Bronchial epithelial cell (primary cell): ENCODE measurements at regions not wholly inside any gene's neighbourhood (a gene's known extent, or its start where the extent isn't known, plus 50 kb on each side); places are given as distances from the start of the nearest gene placed in this dataset.
A peak's percentile ranks its signal among the peaks of the same experiment; 100 is the strongest.

Experiments
- DNase-seq: peaks from one replicate; pipeline ENCODE4 v3.0.0-alpha.2; 2010; ENCODE audit warnings: low read depth
- FAIRE-seq: peaks from 2 replicates; lab custom pipeline; 2011; peaks lifted over from hg19 to GRCh38; lab: Jason Lieb, UNC
- H3K27me3 ChIP-seq: 2 replicates; pipeline ENCODE4 v1.5.1; 2011; ENCODE audit warnings: low read length; ENCODE audit not compliant: control insufficient read depth, insufficient read depth
- H3K36me3 ChIP-seq: 2 replicates; pipeline ENCODE4 v1.5.1; 2011; ENCODE audit warnings: low read length; ENCODE audit not compliant: control insufficient read depth, insufficient read depth
- H3K4me3 ChIP-seq: 2 replicates; pipeline ENCODE4 v1.5.1; 2011; ENCODE audit warnings: mild to moderate bottlenecking, low read depth, low read length, control low read depth
- CTCF ChIP-seq: IDR thresholded peaks from 2 replicates; pipeline ENCODE4 v1.5.1; 2011; ENCODE audit warnings: mild to moderate bottlenecking, moderate library complexity, low read length, control low read depth, inconsistent platforms; ENCODE audit not compliant: insufficient read depth, severe bottlenecking

GRCh38 chr18:28412521-28412920 lies 235.6 kb upstream of the CDH2 start:
- TF ChIP-seq CTCF, result no peak
- Histone ChIP-seq H3K4me3 (no peak overlapping the region), H3K36me3 (no peaks in the 10 kb centered on the region), H3K27me3 (no peaks in the 10 kb centered on the region)
- FAIRE-seq (no peak), DNase-seq (no peak)

DNA sequence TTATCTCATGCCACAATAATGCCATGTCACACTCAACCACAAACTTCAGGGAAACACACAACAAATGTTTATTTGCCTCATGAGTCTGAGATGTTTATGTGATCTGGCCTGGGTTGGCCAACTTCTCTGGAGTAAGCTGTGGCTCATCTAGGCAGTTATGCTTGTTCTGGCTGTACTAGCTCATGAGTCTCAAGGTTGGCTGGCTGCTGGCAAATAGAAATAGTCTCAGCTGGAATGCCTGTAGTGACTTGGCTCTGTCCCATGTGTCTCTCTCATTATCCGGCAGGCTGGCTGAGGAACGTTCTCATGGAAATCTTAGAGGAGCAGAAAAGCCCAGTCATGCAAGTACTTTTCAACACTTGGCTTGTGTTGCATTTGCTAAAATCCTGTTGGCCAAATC lies 234.9 kb upstream of the CDH2 start:
- FAIRE-seq, result no peak
- H3K36me3 ChIP-seq, result no peaks in the 10 kb centered on the region
- TF ChIP-seq CTCF, result no peak
- H3K27me3 ChIP-seq, result no peaks in the 10 kb centered on the region
- DNase-seq, result peak; percentile 2
- no peak overlapping the region for H3K4me3 ChIP-seq

DNA sequence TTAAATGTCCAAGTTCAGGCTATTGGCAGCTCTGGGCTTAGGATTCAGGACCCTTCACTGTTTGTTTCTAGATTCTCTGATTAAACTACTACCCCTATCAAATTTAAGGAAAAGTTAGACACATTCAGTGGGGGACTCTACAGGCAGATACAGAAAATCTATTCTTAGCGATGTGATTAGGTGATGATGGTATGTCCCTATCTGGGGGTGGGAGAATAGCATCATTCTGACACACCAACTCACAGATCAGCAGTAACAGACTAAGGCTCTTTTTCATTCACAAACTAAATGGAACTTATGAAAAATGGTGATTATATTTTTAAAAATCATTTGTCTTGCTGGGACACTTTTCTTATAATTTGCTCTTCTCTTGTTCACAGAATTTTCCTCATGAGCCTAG lies 232.9 kb upstream of the CDH2 start:
- Histone ChIP-seq H3K36me3 (no peaks in the 10 kb centered on the region), H3K4me3 (no peak overlapping the region), H3K27me3 (no peaks in the 10 kb centered on the region)
- no peak for FAIRE-seq
- no peak for DNase-seq
- no peak for TF ChIP-seq CTCF

DNA sequence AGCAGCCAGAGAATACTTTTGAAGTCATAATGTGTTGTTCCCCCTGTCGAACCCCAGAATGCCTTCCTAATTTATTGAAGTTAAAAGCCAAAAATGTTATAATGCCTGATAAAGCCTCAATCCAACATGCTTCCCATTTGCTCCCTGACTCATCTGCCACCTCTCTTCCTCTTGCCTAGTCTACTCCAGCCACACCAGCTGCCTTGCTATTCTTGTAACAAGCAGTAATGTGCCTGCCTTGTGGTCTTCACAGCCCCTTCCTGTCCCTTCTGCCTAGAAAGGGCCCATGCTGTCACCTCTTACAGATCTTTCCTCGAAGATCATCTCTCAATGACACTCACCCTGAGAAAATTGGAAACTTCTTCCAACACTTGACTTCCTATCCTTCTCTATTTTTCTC lies 231.6 kb upstream of the CDH2 start:
- Histone ChIP-seq H3K27me3 (no peaks in the 10 kb centered on the region), H3K4me3 (no peak overlapping the region), H3K36me3 (no peaks in the 10 kb centered on the region)
- DNase-seq, result no peak
- FAIRE-seq, result no peak
- no peak for TF ChIP-seq CTCF

DNA sequence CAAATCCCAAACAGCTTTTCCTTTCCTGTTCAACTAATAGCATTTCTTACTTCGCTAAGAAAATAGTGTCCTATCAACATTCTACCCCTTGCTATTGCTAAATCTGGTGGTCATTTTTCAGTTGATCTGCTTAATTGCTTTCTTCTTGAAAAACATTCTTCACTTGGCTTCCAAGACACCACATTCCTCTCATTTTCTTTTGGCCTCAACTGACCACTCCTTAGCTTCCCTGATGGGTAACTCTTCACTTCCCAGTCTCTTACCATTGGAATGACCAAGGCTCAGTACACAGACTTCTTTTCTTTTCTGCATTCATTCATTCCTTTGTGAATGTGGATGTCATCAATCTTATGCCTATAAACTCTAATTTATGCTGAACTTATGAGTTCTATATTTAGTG lies 230.8 kb upstream of the CDH2 start:
- Histone ChIP-seq H3K27me3 (no peaks in the 10 kb centered on the region), H3K4me3 (no peak overlapping the region), H3K36me3 (no peaks in the 10 kb centered on the region)
- DNase-seq, result no peak
- no peak for TF ChIP-seq CTCF
- FAIRE-seq, result no peak

DNA sequence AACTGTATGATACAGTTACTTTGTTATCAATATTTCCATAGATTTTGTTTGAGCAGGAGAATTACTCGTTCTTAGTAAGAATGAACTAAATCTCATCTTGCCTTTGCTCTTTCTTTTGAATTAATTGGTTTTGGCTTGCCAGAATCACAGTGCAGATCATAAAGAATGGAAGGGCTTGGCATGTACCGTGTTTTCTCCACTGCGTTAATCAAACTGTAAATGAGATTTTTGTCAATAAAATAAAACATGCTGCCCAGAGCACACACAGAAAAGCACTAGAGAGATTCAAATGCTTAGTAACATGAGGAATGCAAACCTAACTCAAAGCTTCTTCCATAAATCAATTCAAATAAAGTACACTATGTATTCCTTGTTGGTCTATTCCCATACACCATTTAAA lies 229.6 kb upstream of the CDH2 start:
- Histone ChIP-seq H3K36me3 (no peaks in the 10 kb centered on the region), H3K4me3 (no peak overlapping the region), H3K27me3 (no peaks in the 10 kb centered on the region)
- no peak for DNase-seq
- no peak for FAIRE-seq
- TF ChIP-seq CTCF, result no peak
